NCI-H2171 treated with DMSO at 0.1 percent for 48 hours (cell line): ENCODE measurements at regions not wholly inside any gene's neighbourhood (a gene's known extent, or its start where the extent isn't known, plus 50 kb on each side); places are given as distances from the start of the nearest gene placed in this dataset.

Experiments used
- DNase-seq: peaks from one replicate; lab custom pipeline; 2025; lab: John Stamatoyannopoulos, UW

DNA sequence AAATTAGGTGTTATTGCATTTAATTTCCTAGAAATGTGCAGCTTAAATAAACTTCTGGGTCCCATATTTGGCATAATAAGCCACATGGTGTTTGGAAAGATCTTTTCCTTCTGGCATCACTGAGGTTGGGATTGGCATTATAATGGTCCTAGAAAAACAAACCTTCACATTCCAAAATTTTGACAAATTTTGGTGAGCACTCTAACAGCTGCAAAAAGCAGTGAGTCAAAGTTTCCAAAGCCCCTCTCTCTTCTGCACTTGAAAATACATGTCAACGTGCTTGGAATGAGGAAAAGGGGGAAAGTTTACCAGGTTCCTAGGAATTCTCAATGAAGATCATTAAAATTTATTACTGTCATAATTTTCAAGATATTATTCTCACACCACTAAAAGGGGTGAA, 77.8 kb upstream of the STK17B start:
- DNase-seq = no peak

DNA sequence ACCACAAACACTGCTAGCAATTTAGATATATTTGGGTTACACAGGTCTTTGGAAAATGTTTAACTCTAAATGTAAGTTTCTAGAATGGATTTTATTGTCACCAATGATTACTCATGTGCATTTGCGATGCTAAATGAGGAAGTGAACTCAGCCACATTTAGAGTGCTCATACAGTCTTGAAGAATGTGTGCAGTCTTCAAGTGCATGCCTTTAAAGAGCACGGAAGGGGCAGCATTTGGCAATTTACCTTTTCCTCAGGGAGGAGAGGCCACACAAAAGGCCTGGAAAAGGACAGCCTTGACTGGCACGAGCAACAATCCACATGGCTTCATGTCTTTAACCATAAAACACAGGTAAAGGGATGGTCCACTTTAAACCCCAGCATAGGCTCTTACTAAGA, 78.5 kb upstream of the STK17B start:
- no peak for DNase-seq

DNA sequence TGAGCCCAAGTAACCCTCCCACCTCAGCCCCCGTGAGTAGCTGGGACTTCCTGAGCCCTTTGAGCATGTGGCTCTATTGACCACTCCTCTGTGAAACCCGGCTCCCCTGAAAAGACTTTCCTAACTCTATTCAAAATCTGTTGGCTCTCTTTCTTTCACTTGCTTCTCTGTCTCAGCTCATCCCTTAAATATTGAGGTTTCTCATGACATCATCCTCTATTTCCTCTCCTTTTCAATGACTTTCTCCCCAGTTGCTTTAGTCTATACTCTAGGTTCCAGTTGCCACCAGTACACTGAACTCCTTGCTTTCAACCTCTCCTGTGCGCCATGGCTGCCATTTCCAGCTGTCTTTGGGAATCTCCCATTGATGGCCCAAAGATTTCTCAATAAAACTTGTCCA, 79.8 kb upstream of the STK17B start:
- no peak for DNase-seq

DNA sequence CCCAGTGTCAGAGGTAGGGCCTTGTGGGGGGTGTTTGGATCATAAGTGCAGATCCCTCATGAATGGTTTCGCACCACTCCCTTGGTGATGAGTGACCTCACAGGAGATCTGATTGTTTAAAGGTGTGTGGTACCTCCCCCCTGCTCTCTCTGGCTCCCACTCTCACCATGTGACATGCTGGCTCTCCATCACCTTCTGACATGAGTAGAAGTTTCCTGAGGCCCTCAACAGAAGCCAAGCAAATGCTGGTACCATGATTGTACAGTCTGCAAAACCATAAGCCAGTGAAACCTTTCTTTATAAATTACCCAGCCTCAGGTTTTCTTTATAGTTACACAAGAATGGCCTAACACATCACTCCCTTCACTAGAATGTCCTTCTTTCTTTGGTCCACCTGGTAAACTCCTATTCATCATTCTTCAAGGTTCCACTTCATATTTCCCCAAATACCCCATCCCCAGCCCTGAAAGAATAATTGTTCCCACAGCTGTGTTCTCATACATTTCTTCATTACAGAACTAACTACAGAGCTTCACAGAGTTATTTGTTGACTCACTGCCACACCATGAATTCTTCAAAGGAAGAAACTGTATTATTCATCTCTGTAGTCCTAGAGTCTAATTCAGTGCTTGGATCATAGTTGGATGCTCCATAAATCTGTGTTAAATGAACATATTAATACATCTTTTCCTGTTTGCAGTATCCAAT, 81.2 kb upstream of the STK17B start:
- DNase-seq = no peak

DNA sequence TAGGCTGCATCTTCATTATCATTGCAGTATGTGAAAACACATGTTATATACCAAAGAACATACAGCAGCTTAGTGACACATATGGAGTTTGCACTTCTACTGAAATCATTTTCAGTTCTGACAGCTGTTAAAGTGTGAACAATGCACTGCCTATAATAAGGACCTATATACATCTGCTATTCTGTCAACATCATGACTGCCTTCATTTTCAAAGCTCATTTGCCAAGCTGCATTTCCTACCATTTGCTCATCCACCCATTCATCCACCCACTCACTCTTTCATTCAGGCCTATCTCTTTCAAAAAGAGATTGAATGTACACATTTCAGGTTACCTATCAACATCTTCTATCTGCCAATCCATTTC, 81.7 kb upstream of the STK17B start:
- no peak for DNase-seq

DNA sequence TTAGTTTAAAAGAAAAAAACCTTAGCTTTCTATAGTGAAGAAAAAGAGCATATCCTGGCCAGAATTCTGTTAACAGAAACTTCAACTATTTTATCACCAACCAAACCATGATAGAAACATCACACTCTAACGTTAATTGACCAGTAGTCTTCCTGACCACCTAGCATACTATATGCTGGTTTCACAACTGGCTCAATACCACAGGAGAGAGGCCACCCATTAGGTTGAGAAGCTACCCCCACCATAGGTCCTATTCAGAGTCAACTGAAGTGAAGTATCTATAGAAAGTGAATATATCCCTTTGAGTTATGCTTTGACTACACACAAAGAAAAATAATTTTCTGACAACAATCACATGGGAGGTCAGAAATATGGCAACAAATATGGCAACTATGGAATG, 85.2 kb upstream of the STK17B start:
- no peak for DNase-seq

DNA sequence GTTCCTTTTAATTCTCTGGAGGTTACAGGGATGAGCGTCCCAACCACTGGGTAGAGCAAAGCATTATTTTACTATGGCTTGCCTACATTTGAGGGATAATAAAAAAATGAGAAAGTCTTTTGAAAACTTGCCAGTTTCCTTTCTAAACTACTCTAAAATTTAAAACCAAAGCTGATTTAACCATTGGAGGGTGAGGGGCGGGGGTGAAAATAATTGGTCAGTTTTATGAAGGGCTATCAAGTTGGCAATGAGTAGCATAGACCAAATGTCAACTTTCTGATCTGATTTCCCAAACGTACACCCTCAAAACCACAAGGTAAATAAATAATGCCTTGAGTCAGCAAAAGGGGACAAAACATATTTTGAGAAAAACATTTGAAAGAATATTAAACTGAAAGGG, 85.7 kb upstream of the STK17B start:
- DNase-seq = no peak

DNA sequence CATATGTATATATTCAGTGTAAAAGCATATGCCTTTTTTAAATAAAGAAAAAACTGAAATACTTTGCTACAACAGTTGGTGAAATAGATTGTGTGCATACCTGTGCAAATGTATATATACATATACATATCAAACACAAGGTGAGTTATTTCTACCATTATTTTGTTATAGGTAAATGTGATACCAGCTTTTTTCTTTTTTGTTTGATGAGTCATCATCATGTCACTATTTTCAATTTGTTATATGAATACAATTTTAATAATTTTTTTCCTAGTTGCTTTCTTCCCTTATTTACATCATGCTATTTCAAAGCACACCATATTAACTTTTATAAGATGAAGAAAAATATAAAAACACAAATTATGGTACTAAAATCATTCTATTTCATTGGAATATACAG, 87.0 kb upstream of the STK17B start:
- no peak for DNase-seq

DNA sequence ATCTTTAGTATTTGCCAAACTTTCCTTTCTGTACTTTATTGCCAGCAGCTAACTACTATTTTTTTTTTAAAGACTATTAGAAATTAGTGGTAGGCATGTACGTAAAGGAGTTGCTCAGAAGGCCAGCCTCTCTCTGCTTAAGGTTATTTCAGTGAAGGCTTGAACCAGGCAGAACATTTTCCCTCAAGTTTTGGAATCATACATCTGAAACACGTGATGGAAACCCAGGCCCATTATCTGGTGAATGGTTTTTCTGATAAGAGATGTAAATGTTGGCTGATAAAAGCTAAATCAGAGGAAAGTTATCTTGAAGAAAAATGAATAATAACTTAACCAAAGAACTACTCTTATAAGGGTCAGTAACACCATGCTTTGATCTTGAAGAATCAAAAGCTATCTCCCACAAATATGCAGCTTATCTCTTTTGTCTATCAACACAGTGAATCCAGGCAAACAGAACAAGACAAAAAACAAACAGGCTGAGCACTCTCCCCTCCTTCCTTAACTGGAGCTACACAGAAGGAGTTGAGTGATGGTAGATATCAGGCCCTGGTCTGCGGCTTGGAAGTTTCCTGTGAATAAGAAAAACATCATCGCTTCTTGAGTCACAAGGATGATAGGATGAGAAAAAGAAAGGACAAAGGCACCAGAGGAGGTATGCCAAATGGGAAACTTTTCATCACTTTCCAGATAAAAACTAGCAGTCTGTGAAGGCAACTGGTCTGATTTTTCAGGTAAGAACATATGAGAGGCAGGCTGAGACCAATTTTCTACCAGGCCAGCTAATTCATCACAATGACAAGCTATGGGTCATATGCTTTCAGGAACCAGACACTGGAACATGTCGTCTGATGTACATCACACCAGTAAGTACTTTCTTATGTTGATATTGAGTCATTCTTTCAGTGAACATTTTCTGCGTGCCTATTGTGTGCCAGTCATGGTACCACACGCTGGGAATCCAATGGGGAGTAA, 88.4 kb upstream of the STK17B start:
- DNase-seq = no peak

DNA sequence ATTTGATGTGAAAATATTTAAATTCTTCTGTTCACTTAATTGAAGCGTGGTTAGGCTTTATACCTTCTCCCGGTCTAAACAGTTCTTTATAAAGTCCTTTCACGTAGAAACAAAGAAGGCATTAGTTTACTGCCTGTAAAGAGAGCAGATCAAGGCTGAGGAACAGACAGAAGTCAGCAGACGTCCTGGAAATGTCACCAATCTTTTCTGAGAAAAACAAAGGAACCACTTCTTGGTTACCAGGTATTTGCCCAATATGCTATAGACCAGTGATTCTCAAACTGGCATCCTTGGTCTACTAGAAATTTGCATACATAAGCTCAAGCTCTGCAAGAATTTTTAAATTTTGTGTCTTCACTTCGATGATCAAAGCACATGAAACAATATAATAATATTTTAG, 89.2 kb upstream of the STK17B start:
- DNase-seq = no peak

DNA sequence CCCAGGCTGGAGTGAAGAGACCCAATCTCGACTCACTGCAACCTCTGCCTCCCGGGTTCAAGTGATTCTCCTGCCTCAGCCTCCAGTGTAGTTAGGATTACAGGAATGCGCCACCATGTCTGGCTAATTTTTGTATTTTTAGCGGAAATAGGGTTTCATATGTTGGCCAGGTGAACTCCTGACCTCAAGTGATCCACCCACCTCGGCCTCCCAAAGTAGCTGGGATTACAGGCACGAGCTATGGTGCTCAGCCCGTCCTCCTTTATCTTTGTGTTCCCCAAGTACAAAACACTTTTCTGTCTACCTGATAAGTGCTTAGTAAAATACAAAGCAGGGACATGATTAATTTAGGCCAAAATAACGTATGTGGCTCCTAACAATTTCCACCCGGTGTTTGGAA, 91.2 kb upstream of the STK17B start:
- no peak for DNase-seq

DNA sequence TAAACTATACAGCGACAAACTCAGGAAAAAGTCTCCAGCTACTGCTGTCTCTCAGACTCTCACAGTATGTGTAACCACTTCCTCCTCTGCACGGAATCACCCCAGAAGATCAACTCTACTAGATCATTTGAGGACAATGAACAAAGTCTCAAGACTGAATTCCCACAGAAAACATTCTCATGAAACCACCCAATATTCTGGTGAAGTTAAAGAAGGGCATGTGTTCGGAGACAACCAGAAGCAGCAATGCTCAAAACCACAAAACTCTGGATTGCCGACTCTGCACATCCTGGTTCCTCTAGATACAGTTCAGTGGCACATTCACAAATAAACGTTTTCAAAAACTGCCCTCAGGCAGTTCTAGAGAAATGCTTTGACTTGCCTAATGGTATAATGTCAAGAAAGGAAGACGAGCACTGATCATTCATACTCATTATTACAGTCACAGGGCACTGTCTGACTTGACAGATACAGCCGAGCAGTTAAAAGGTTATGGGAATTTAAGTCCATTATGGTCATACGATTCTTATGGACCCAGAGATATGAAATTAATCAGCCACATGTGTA, 91.9 kb upstream of the STK17B start:
- no peak for DNase-seq

DNA sequence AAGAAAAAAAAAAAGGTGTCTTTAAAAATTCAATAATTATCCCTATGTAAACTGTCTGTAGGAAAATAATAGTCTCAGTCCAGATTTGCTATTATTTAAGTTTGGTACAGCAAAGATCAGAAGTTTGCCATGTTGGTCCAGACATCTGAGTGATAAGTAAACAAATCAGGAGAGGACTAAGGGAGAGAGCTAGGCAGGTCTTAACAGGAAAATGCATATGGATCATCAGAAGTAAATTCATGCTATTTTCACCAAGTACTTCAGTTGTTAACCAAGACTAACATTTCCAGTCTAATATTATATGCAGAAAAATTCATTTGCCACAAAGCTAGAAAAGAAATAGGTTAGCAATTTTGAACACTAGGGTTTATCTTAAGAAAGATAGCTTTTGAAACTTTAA, 95.0 kb upstream of the STK17B start:
- no peak for DNase-seq

DNA sequence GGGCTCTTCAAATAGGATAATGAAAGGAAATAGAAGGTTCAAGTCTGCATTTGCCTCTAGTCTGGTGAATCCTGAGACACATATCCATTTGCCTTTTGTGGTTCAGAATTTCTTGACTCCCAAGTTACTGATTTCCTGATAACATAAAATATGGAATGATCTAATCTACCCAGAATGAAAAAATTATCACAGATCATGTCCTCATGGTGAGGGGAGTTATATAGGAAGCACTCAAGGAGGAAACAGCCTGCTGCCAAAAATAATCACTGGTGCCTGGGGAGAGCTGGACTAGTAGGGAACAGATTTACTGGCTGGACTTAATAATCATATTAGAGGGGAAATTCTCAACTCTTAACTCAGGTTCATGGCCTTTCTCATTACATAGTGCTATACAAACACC, 95.5 kb upstream of the STK17B start:
- no peak for DNase-seq

DNA sequence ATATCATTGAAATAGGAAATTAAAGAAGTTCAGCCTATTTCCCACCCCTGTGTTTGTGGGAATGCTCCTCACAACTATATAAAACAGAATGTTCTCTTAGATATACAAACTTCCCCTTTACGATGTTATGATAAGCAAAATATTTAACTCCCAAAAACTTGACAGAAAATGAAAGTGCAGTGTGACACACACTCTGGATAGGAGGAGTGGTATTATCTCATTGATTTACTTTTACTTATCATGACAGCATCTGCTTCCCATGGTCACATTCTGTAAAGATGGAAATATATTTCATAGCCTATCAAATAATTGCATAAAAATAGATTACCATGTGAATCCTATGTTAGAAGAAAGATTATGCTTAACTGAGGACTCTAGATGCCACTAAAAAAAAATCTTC, 96.6 kb upstream of the STK17B start:
- DNase-seq = no peak

DNA sequence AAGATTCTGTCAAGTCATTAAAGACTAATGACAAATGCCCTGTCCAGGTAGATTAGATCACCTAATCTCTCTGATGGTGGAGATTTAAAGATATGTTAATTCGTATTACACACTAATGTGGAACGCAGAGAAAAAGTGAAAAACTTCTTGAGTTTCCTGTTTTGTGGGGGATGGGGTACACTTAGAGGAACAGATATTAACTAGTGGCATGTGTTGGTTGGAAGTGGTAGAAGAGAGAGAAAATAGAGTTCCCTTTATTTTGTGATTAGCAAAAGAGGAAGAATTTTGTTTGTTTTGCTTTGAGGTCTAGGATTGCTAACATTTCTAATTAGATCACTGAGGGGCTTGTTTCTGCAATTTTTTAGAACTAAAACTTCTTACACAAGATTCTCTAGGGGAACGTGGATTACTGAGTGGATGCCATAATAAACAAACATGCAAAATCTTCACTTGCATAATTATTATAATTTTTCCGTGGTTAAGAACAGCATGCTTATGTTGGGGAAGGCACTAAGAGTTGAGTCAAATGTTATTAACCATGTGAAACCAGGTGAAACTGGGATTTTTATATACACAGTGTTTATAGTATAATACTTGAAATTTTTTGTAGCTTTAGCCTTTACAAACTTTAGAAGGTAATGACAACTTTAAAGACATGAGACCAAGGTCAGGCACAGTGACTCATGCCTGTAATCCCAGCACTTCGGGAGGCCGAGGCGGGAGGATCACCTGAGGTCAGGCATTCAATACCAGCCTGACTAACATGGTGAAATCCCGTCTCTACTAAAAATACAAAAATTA, 97.4 kb upstream of the STK17B start:
- no peak for DNase-seq

DNA sequence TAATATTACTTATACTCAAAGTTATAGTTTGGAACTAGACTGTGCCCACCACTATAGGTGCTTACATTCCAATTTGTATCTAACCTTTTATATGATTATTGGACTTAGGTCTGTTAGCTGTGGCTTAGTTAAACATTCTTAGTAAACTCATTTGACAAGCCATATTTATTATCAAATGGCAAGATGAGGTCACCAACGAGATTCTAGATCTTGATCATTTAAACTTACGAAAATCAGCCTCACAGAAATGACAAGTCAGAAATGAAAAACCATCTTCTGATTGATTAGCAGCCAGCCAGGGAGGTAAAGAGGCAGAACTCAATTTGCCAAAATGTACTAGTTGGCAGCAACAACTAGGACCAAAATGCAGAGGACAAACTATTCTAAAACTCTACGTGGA, 100.4 kb upstream of the STK17B start:
- no peak for DNase-seq

DNA sequence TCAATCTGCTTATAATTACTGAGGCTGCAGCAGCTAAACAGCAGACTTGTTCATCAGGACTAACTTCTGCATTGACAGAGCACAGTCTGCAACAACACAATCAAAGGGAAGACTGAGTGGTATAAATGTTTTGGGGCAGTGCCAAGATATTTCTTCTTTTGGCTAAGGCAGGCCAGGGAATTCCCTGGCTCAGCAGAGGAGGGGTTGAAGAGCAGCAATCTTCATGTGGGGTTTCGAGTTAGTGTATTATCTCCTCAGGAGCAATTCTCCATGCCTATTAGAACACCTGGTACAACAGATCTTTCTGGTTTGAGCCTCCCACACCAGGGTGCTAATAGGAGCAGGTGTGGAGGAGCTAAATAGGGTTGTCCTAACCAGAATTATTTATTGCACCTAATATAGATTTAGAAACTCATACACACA, 103.0 kb upstream of the STK17B start:
- DNase-seq = peak; percentile 42

DNA sequence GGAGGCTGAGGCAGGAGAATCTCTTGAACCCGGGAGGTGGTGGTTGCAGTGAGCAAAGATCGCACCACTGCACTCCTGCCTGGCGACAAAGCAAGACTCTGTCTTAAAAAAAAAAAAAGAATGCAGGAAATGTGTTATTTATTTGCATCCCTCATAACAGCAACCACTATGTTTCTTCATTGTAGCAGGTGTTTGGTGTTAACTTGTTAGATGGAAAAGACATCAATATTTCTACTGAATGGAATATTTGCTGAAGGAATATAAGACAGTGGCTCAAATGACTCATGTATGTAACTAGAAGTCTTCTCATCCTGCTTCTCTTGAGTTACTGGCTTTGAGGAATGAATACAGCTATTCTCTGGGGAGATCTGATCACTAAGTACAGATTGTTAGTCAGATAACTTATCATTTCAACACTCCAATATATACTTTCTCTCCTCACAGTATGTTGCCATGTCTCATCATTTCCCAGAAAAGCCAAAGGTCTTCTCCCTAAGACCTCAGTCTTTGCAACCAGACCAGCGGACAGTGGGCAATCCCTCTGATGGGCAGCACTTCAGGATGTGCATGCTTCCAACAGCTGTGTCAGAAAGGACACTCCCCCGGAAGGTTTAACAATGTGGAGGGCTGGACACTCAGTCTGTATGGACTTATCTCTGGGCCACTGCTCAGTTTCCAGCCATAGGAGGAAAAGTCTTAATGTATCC, 104.4 kb upstream of the STK17B start:
- DNase-seq = no peak

DNA sequence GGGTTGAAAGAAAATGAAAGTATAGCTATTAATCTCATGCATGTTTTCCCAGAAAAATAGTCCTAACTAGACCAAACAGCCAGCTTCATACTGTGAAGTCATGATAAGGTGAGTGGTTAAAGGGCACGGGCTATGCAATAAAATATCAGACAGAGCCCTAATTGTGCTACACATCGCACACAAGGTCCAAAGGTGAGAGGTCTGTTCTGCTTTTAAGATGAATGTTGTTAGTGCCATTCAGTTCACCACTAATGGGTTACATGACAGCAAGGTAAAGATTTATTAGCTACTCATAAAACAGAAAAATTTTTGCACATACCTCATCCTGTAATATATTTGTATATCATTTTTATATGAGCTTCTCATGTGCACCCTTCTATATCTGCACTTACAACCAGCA, 105.0 kb upstream of the STK17B start:
- no peak for DNase-seq

DNA sequence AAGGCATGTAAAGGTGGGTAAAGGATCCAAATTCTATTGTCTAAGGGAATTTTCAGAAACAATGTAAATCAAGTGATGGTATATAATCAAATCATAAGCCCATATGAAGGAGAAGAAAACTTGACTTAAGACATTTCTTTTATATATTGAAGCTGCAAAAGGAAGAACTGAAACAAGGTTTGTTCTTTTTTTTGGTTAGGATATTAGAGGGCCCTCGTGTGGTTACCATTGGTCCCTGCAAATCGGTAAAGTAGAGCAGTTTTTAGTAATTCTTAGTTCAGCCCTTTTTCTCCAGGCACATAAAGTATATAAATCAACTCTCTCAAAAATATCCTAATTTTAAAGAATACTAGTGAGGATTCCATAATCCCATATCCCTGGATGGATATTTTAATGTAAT, 105.6 kb upstream of the STK17B start:
- no peak for DNase-seq

DNA sequence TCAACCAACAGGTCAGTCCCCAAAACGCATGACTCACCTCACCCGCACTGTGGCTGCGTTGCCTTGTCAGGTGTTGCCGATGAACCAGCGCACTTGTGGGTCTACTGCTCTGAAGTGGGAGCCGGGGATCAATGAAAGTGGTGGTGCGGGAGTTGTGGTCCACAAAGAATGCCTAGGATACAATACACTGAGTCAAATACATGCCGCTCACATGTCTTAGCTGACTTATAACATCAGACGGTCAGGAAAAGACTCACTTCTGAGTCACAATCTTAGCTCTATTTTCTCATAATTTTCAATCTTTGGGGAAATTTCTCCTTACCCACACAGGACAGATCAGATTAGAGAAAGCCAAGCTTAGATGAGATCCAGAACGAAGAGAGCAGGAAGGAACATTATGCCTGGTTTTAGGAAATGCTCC, 107.1 kb upstream of the STK17B start:
- DNase-seq = no peak
